HepG2 (cell line): ENCODE measurements at regions not wholly inside any gene's neighbourhood (a gene's known extent, or its start where the extent isn't known, plus 50 kb on each side); places are given as distances from the start of the nearest gene placed in this dataset.

ENCODE experiments used
- ATAC-seq: fragments of 200-7000 bp; cut with Tn5 transposase; 3 replicates; pipeline ENCODE4 v1.9.1; 2020; ENCODE audit warnings: mild to moderate bottlenecking, moderate library complexity
- BruUV-seq: library from RNA; stranded (reverse); fragments of 400-500 nt; replicated peaks from 2 replicates; lab custom pipeline; 2021; lab: Mats Ljungman, UMichigan
- CTCF ChIA-PET: fragments of 300-600 bp; formaldehyde crosslinking; extraction: SDS; loops from one replicate; lab custom pipeline; 2021; ENCODE audit warnings: low total read pairs, inconsistent platforms, low intra/inter-chr PET ratio; lab: Yijun Ruan, JAX
- POLR2A ChIA-PET: fragments of 350-600 bp; sonication (Branson Sonifier 250); formaldehyde crosslinking; loops from one replicate; lab custom pipeline; 2020; ENCODE audit warnings: antibody characterized with exemption, inconsistent platforms; lab: Yijun Ruan, JAX
- DNase-seq: peaks from one replicate; pipeline ENCODE4 v3.0.0-alpha.2; 2015; ENCODE audit warnings: low spot score
- FAIRE-seq: peaks from 3 replicates; lab custom pipeline; 2011; peaks lifted over from hg19 to GRCh38; lab: Jason Lieb, UNC
- H2AFZ ChIP-seq: one replicate; pipeline ENCODE4 v1.6.1; 2011; ENCODE audit warnings: low read length, inconsistent platforms
- H3K27ac ChIP-seq: fragments of 300-600 bp; 3 replicates; pipeline ENCODE4 v1.8.0; 2011; ENCODE audit warnings: mixed run types, mild to moderate bottlenecking, mixed read lengths, low read length, inconsistent platforms; ENCODE audit not compliant: insufficient read depth; ENCODE audit errors: extremely low read length
- H3K27me3 ChIP-seq, 2 experiments: fragments of 200-600 bp in 1 of 2; 2 replicates in 1 of 2; 3 replicates in 1 of 2; pipeline versions ENCODE4 v1.6.0 to v1.8.0; 2011; ENCODE audit warnings: low read length in 2 of 2, mild to moderate bottlenecking in 2 of 2, moderate library complexity in 2 of 2, inconsistent platforms in 1 of 2; ENCODE audit not compliant: insufficient read depth in 2 of 2, control insufficient read depth in 1 of 2
- H3K36me3 ChIP-seq, 2 experiments: fragments of 200-600 bp in 1 of 2; replicated peaks in 1 of 2; 2 replicates in 1 of 2; 3 replicates in 1 of 2; pipeline versions ENCODE4 v1.5.1 to v1.8.0; 2011; ENCODE audit warnings: low read length in 2 of 2, inconsistent platforms in 1 of 2; ENCODE audit not compliant: insufficient read depth in 2 of 2, control insufficient read depth in 1 of 2
- H3K4me1 ChIP-seq: 2 replicates; pipeline ENCODE4 v1.5.1; 2012; ENCODE audit warnings: low read length, inconsistent platforms; ENCODE audit not compliant: insufficient read depth
- H3K4me2 ChIP-seq: 2 replicates; pipeline ENCODE4 v1.6.0; 2011; ENCODE audit warnings: low read depth, low read length, inconsistent platforms
- H3K4me3 ChIP-seq, 3 experiments: fragments of 200-600 bp in 1 of 3; sonication (generic), shearing (Covaris generic) in 1 of 3; replicated peaks in 1 of 3; 2 replicates each; pipeline ENCODE4 v1.5.1; 2011 to 2016; ENCODE audit warnings: low read length in 3 of 3, inconsistent platforms in 2 of 3, low read depth in 2 of 3, mild to moderate bottlenecking in 2 of 3, control low read depth in 1 of 3, mixed read lengths in 1 of 3; ENCODE audit not compliant: insufficient read depth in 1 of 3
- H3K79me2 ChIP-seq: one replicate; pipeline ENCODE4 v1.6.1; 2011; ENCODE audit warnings: low read length, inconsistent platforms; ENCODE audit not compliant: insufficient read depth
- H3K9ac ChIP-seq: 2 replicates; pipeline ENCODE4 v1.6.0; 2011; ENCODE audit warnings: mild to moderate bottlenecking, low read depth, low read length, inconsistent platforms; ENCODE audit not compliant: insufficient read depth
- H3K9me3 ChIP-seq: 2 replicates; pipeline ENCODE4 v1.5.1; 2012; ENCODE audit warnings: mild to moderate bottlenecking, low read length
- H4K20me1 ChIP-seq: 2 replicates; pipeline ENCODE4 v1.6.0; 2011; ENCODE audit warnings: inconsistent platforms, mild to moderate bottlenecking, low read length, moderate library complexity; ENCODE audit not compliant: insufficient read depth
- CHCHD3 ChIP-seq: sonication (generic); formaldehyde crosslinking; IDR thresholded peaks from 2 replicates; pipeline ENCODE4 v1.8.0; 2022; ENCODE audit warnings: mild to moderate bottlenecking, missing genetic modification reagents, moderate library complexity
- HNRNPK ChIP-seq: fragments of 200-400 bp; formaldehyde crosslinking; IDR thresholded peaks from 2 replicates; pipeline ENCODE4 v1.6.1; 2018; ENCODE audit warnings: low read length, low read depth, moderate library complexity, mild to moderate bottlenecking; ENCODE audit not compliant: poor library complexity, severe bottlenecking
- RARG ChIP-seq: sonication (generic); formaldehyde crosslinking; IDR thresholded peaks from 2 replicates; pipeline ENCODE4 v1.4.0; 2020; ENCODE audit warnings: low read depth, mild to moderate bottlenecking, missing genetic modification reagents
- TRIM22 ChIP-seq: fragments of 450-650 bp; IDR thresholded peaks from 2 replicates; pipeline ENCODE4 v1.6.1; 2017
- ZNF720 ChIP-seq: sonication (generic); formaldehyde crosslinking; IDR thresholded peaks from 2 replicates; pipeline ENCODE4 v1.4.0; 2020; ENCODE audit warnings: missing genetic modification reagents
- WGBS: methylation state at CpG from one replicate; pipeline ENCODE4 v1.1.6; 2017; ENCODE audit warnings: low lambda C conversion rate; 5-methylcytosine and 5-hydroxymethylcytosine counted together
- in situ Hi-C: cut with HindIII; loops from 2 replicates; pipeline ENCODE4 v1.10.0; 2017; ENCODE audit warnings: low pct_unique_long_range_greater_than_20kb; ENCODE audit not compliant: extremely low pct_ligation_motif_present
- intact Hi-C: fragments of 100-400 bp; cut with micrococcal nuclease; formaldehyde crosslinking; loops from one replicate; pipeline ENCODE4 v1.10.0; 2022; ENCODE audit not compliant: unreplicated experiment
- TF ChIP-seq, protein P1 (sequence below): sonication (generic); formaldehyde crosslinking; IDR thresholded peaks from 2 replicates; pipeline ENCODE4 v1.5.1; 2020; ENCODE audit warnings: mild to moderate bottlenecking, missing genetic modification reagents, moderate library complexity

GRCh38 chr16:64133366-64133765, 988.5 kb downstream of the CDH11 start:
- no peak overlapping the region for H3K27ac ChIP-seq
- H3K4me2 ChIP-seq, result no peak overlapping the region
- H3K4me3 ChIP-seq, result no peak overlapping the region
- no peaks in the 10 kb centered on the region for H3K9me3 ChIP-seq
- BruUV-seq, result no TSS peak
- H3K27me3 ChIP-seq, result no peaks in the 10 kb centered on the region
- ATAC-seq (no peak), FAIRE-seq (no peak), DNase-seq (no peak)
- 26% methylated on average over 2 of the region's 2 CpGs for WGBS
- no peak overlapping the region for H2AFZ ChIP-seq
- no peaks in the 10 kb centered on the region for H4K20me1 ChIP-seq
- in situ Hi-C loops (no loop called here), intact Hi-C loops (no loop called here)
- peaks cover 8% of the 10 kb centered on the region; the same call in 1 of the 2 replicates for H3K4me1 ChIP-seq
- H3K79me2 ChIP-seq, result no peaks in the 10 kb centered on the region
- no peaks in the 10 kb centered on the region for H3K36me3 ChIP-seq
- ChIA-PET CTCF (no interaction called here), POLR2A (no interaction called here)
- no peak overlapping the region for H3K9ac ChIP-seq
- TF ChIP-seq HNRNPK (peak; percentile 14), CHCHD3 (CRISPR knock-in tag) (no peak), ZNF720 (CRISPR knock-in tag) (no peak), TRIM22 (no peak)

GRCh38 chr16:64132759-64133361, 989.0 kb downstream of the CDH11 start:
- Histone ChIP-seq H3K36me3 (no peaks in the 10 kb centered on the region), H3K27ac (no peak overlapping the region), H3K9me3 (no peaks in the 10 kb centered on the region), H3K4me2 (no peak overlapping the region), H4K20me1 (no peaks in the 10 kb centered on the region), H3K9ac (no peak overlapping the region), H3K4me3 (no peak overlapping the region), H2AFZ (no peak overlapping the region), H3K79me2 (no peaks in the 10 kb centered on the region), H3K4me1 (peaks cover 8% of the 10 kb centered on the region; the same call in 1 of the 2 replicates), H3K27me3 (no peaks in the 10 kb centered on the region)
- WGBS, result 9% methylated on average over 3 of the region's 3 CpGs
- no peak for FAIRE-seq
- in situ Hi-C loops, result no loop called here
- CTCF ChIA-PET, result no interaction called here
- POLR2A ChIA-PET, result no interaction called here
- peak; percentile 31; the same call in 2 of the 3 replicates for ATAC-seq
- BruUV-seq, result no TSS peak
- intact Hi-C loops, result no loop called here
- DNase-seq, result no peak
- TF ChIP-seq RARG (CRISPR knock-in tag), result no peak
- TF ChIP-seq, protein P1, sequence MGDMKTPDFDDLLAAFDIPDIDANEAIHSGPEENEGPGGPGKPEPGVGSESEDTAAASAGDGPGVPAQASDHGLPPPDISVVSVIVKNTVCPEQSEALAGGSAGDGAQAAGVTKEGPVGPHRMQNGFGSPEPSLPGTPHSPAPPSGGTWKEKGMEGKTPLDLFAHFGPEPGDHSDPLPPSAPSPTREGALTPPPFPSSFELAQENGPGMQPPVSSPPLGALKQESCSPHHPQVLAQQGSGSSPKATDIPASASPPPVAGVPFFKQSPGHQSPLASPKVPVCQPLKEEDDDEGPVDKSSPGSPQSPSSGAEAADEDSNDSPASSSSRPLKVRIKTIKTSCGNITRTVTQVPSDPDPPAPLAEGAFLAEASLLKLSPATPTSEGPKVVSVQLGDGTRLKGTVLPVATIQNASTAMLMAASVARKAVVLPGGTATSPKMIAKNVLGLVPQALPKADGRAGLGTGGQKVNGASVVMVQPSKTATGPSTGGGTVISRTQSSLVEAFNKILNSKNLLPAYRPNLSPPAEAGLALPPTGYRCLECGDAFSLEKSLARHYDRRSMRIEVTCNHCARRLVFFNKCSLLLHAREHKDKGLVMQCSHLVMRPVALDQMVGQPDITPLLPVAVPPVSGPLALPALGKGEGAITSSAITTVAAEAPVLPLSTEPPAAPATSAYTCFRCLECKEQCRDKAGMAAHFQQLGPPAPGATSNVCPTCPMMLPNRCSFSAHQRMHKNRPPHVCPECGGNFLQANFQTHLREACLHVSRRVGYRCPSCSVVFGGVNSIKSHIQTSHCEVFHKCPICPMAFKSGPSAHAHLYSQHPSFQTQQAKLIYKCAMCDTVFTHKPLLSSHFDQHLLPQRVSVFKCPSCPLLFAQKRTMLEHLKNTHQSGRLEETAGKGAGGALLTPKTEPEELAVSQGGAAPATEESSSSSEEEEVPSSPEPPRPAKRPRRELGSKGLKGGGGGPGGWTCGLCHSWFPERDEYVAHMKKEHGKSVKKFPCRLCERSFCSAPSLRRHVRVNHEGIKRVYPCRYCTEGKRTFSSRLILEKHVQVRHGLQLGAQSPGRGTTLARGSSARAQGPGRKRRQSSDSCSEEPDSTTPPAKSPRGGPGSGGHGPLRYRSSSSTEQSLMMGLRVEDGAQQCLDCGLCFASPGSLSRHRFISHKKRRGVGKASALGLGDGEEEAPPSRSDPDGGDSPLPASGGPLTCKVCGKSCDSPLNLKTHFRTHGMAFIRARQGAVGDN (CRISPR knock-in tag), result no peak
- TF ChIP-seq, all 625 proteins: peak for 0
